Mesenchymal stem cell (in vitro differentiated cells and primary cell): ENCODE measurements at regions not wholly inside any gene's neighbourhood (a gene's known extent, or its start where the extent isn't known, plus 50 kb on each side); places are given as distances from the start of the nearest gene placed in this dataset.

Experiments
- DNase-seq: peaks from one replicate; pipeline ENCODE4 v3.0.0-alpha.2; 2013
- H2AFZ ChIP-seq: one replicate; pipeline ENCODE4 v1.6.1; 2013; ENCODE audit warnings: low read depth, mild to moderate bottlenecking, control low read depth, inconsistent platforms, low read length, moderate library complexity
- H2AK5ac ChIP-seq: 2 replicates; pipeline ENCODE4 v1.6.1; 2013; ENCODE audit warnings: low read length, moderate library complexity, mild to moderate bottlenecking, inconsistent platforms; ENCODE audit not compliant: severe bottlenecking
- H2BK120ac ChIP-seq: one replicate; pipeline ENCODE4 v1.6.1; 2013; ENCODE audit warnings: low read depth, mild to moderate bottlenecking, inconsistent platforms, low read length, moderate library complexity
- H2BK12ac ChIP-seq, 2 experiments: one replicate each; pipeline ENCODE4 v1.6.1; 2013; ENCODE audit warnings: inconsistent platforms in 2 of 2, low read length in 2 of 2, mild to moderate bottlenecking in 2 of 2, moderate library complexity in 2 of 2, control low read depth in 1 of 2
- H2BK15ac ChIP-seq: one replicate; pipeline ENCODE4 v1.6.1; 2013; ENCODE audit warnings: mild to moderate bottlenecking, low read depth, inconsistent platforms; ENCODE audit not compliant: poor library complexity, severe bottlenecking
- H2BK5ac ChIP-seq: 2 replicates; pipeline ENCODE4 v1.6.1; 2013; ENCODE audit warnings: low read depth, mild to moderate bottlenecking, low read length, control low read depth, inconsistent platforms; ENCODE audit not compliant: poor library complexity, severe bottlenecking
- H3K14ac ChIP-seq, 2 experiments: one replicate each; pipeline ENCODE4 v1.6.1; 2013; ENCODE audit warnings: inconsistent platforms in 2 of 2, low read length in 2 of 2, control low read depth in 1 of 2, mild to moderate bottlenecking in 1 of 2, moderate library complexity in 1 of 2
- H3K18ac ChIP-seq, 2 experiments: one replicate each; pipeline ENCODE4 v1.6.1; 2013; ENCODE audit warnings: inconsistent platforms in 2 of 2, low read length in 2 of 2, control low read depth in 1 of 2, low read depth in 1 of 2, mild to moderate bottlenecking in 1 of 2
- H3K23ac ChIP-seq, 2 experiments: one replicate each; pipeline ENCODE4 v1.6.1; 2013; ENCODE audit warnings: inconsistent platforms in 2 of 2, low read length in 2 of 2, mild to moderate bottlenecking in 2 of 2, moderate library complexity in 2 of 2, control low read depth in 1 of 2
- H3K27ac ChIP-seq: 2 replicates; pipeline ENCODE4 v1.5.1; 2013; ENCODE audit warnings: mild to moderate bottlenecking, moderate library complexity, low read length, control low read depth, inconsistent platforms; ENCODE audit not compliant: poor library complexity, severe bottlenecking
- H3K27me3 ChIP-seq, 2 experiments: 2 replicates each; pipeline versions ENCODE4 v1.6.1 to v1.7.0; 2013; ENCODE audit warnings: low read length in 2 of 2, mild to moderate bottlenecking in 2 of 2, moderate library complexity in 2 of 2, control low read depth in 1 of 2, inconsistent platforms in 1 of 2; ENCODE audit not compliant: control insufficient read depth in 1 of 2, insufficient read depth in 1 of 2
- H3K36me3 ChIP-seq, 2 experiments: 2 replicates each; pipeline versions ENCODE4 v1.6.1 to v1.7.0; 2013; ENCODE audit warnings: low read length in 2 of 2, control low read depth in 1 of 2, inconsistent platforms in 1 of 2, low read depth in 1 of 2, mild to moderate bottlenecking in 1 of 2; ENCODE audit not compliant: insufficient read depth in 2 of 2, control insufficient read depth in 1 of 2
- H3K4ac ChIP-seq, 2 experiments: one replicate each; pipeline ENCODE4 v1.6.1; 2013; ENCODE audit warnings: inconsistent platforms in 2 of 2, low read length in 2 of 2, mild to moderate bottlenecking in 2 of 2, moderate library complexity in 2 of 2, control low read depth in 1 of 2, low read depth in 1 of 2
- H3K4me1 ChIP-seq: 2 replicates; pipeline ENCODE4 v1.6.1; 2013; ENCODE audit warnings: low read depth, low read length, control low read depth; ENCODE audit not compliant: control insufficient read depth, insufficient read depth
- H3K4me2 ChIP-seq: 2 replicates; pipeline ENCODE4 v1.6.1; 2013; ENCODE audit warnings: low read length, mild to moderate bottlenecking, inconsistent platforms; ENCODE audit not compliant: poor library complexity, severe bottlenecking
- H3K4me3 ChIP-seq, 2 experiments: 2 replicates each; pipeline versions ENCODE4 v1.5.1 to v1.7.0; 2013; ENCODE audit warnings: low read length in 2 of 2, mild to moderate bottlenecking in 2 of 2, control low read depth in 1 of 2, low read depth in 1 of 2; ENCODE audit not compliant: insufficient read depth in 1 of 2
- H3K79me1 ChIP-seq: replicated peaks from 2 replicates; pipeline ENCODE4 v1.6.1; 2013; ENCODE audit warnings: mild to moderate bottlenecking, control low read depth, low read length, inconsistent platforms; ENCODE audit not compliant: poor library complexity, severe bottlenecking
- H3K9ac ChIP-seq: 2 replicates; pipeline ENCODE4 v1.7.0; 2013; ENCODE audit warnings: mild to moderate bottlenecking, low read length, moderate library complexity
- H3K9me3 ChIP-seq: 2 replicates; pipeline ENCODE4 v1.7.0; 2013; ENCODE audit warnings: mild to moderate bottlenecking, low read length; ENCODE audit not compliant: control insufficient read depth
- H4K8ac ChIP-seq: one replicate; pipeline ENCODE4 v1.6.1; 2013; ENCODE audit warnings: inconsistent platforms, mild to moderate bottlenecking, low read length, moderate library complexity
- H4K91ac ChIP-seq: one replicate; pipeline ENCODE4 v1.6.1; 2013; ENCODE audit warnings: mild to moderate bottlenecking, low read length, inconsistent platforms
- WGBS: methylation state at CpG from one replicate; pipeline ENCODE4 v1.1.7; 2013; ENCODE audit warnings: mixed read lengths; 5-methylcytosine and 5-hydroxymethylcytosine counted together

DNA sequence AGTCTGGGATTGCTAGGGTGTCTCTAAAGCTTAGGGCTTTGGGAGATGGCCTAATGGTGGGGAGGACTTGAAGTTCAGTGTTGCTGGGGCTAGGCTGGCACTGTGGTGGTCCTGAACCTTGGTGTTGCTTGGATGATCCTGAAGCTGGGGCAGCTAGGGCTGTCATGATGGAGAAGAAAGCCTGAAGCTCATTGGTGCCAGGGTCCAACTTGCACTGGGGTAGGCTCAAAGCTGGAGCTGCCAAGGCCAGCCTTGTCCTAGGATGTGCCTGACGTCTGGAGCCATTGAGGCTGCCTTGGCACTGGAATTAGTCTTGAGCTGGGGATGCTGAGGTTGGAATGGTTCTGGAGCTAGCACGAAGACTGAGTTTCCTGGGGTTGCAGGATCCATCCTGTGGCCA is 61.0 kb upstream of the NLRP2B start:
- Histone ChIP-seq H3K27me3 (no peaks in the 10 kb centered on the region), H3K18ac (no peak overlapping the region), H2BK120ac (no peak overlapping the region), H3K9me3 (peaks cover 5% of the 10 kb centered on the region), H2AFZ (no peak overlapping the region), H2AK5ac (no peak overlapping the region), H4K8ac (no peak overlapping the region), H3K14ac (no peak overlapping the region), H4K91ac (no peak overlapping the region), H3K27ac (no peak overlapping the region), H3K9ac (no peak overlapping the region), H2BK5ac (no peak overlapping the region), H3K36me3 (no peaks in the 10 kb centered on the region), H3K23ac (no peak overlapping the region), H2BK15ac (no peak overlapping the region), H3K4me1 (no peaks in the 10 kb centered on the region), H3K4me3 (no peak overlapping the region), H3K4ac (no peak overlapping the region), H3K4me2 (no peak overlapping the region), H2BK12ac (no peak overlapping the region), H3K79me1 (no peaks in the 10 kb centered on the region)
- 56% methylated on average over 2 of the region's 2 CpGs for WGBS
- no peak for DNase-seq

DNA sequence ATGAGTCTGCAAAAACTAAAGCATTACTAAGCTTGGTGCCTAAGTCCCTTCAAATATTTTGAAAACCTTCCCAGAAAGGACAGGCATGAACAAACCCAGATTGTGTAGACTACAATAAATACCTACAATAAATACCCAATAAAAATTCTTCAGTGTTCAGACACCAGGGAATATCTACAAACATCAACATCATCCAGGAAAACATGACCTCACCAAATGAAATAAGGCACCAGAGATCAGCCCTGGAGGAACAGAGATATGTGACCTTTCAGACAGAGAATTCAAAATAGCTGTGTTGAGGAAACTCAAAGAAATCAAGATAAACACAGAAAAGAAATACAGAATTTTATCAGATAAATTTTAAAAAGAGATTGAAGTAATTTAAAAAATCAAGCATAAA is 57.8 kb upstream of the NLRP2B start:
- H3K18ac ChIP-seq, result no peak overlapping the region
- H2AK5ac ChIP-seq, result no peak overlapping the region
- no peaks in the 10 kb centered on the region for H3K4me1 ChIP-seq
- no peaks in the 10 kb centered on the region for H3K27me3 ChIP-seq
- no peak overlapping the region for H2AFZ ChIP-seq
- H3K9me3 ChIP-seq, result no peaks in the 10 kb centered on the region
- H3K4me3 ChIP-seq, result no peak overlapping the region
- H2BK5ac ChIP-seq, result no peak overlapping the region
- no peak overlapping the region for H3K4me2 ChIP-seq
- no peak overlapping the region for H3K27ac ChIP-seq
- H4K8ac ChIP-seq, result no peak overlapping the region
- H3K14ac ChIP-seq, result no peak overlapping the region
- H2BK15ac ChIP-seq, result no peak overlapping the region
- no peak overlapping the region for H2BK12ac ChIP-seq
- no peak overlapping the region for H2BK120ac ChIP-seq
- no peak overlapping the region for H3K23ac ChIP-seq
- H3K9ac ChIP-seq, result no peak overlapping the region
- H3K4ac ChIP-seq, result no peak overlapping the region
- DNase-seq, result no peak
- H4K91ac ChIP-seq, result no peak overlapping the region
- no peaks in the 10 kb centered on the region for H3K79me1 ChIP-seq
- H3K36me3 ChIP-seq, result no peaks in the 10 kb centered on the region
